Ascending aorta (tissue), 2 donors: ENCODE measurements at regions not wholly inside any gene's neighbourhood (a gene's known extent, or its start where the extent isn't known, plus 50 kb on each side); places are given as distances from the start of the nearest gene placed in this dataset.
A peak's percentile ranks its signal among the peaks of the same experiment; 100 is the strongest.

Experiments used
- DNase-seq, 2 donors: peaks; one replicate each; pipeline ENCODE4 v3.0.0-alpha.2; 2019; ENCODE audit warnings: low spot score in 2 of 2
- H3K27ac ChIP-seq, 2 donors: fragments of 200-600 bp; sonication (generic); one replicate each; pipeline ENCODE4 v1.5.1; 2016 to 2017; ENCODE audit warnings: mild to moderate bottlenecking in 1 of 2
- H3K27me3 ChIP-seq: fragments of 200-600 bp; sonication (generic); one replicate; pipeline ENCODE4 v1.5.1; 2017
- H3K36me3 ChIP-seq, 2 donors: fragments of 200-600 bp; sonication (generic); one replicate each; pipeline ENCODE4 v1.5.1; 2016
- H3K4me1 ChIP-seq, 2 donors: fragments of 200-600 bp; sonication (generic); one replicate each; pipeline ENCODE4 v1.5.1; 2016 to 2017; ENCODE audit warnings: mild to moderate bottlenecking in 1 of 2
- H3K4me3 ChIP-seq, 2 donors: fragments of 200-600 bp; sonication (generic); one replicate each; pipeline ENCODE4 v1.5.1; 2016 to 2017; ENCODE audit warnings: mild to moderate bottlenecking in 1 of 2
- H3K9me3 ChIP-seq, 2 donors: fragments of 200-600 bp; sonication (generic); one replicate each; pipeline ENCODE4 v1.5.1; 2016
- CTCF ChIP-seq, 3 experiments: fragments of 200-600 bp in 2 of 3; fragments of 450-650 bp in 1 of 3; sonication (generic) in 2 of 3; IDR thresholded peaks; one replicate each; pipeline ENCODE4 v1.5.1; 2016 to 2019; ENCODE audit warnings: antibody characterized with exemption in 3 of 3, mild to moderate bottlenecking in 1 of 3, moderate library complexity in 1 of 3
- intact Hi-C: fragments of 100-400 bp; cut with DNase I; formaldehyde crosslinking; loops from one replicate; pipeline ENCODE4 v1.15.1; 2023

DNA sequence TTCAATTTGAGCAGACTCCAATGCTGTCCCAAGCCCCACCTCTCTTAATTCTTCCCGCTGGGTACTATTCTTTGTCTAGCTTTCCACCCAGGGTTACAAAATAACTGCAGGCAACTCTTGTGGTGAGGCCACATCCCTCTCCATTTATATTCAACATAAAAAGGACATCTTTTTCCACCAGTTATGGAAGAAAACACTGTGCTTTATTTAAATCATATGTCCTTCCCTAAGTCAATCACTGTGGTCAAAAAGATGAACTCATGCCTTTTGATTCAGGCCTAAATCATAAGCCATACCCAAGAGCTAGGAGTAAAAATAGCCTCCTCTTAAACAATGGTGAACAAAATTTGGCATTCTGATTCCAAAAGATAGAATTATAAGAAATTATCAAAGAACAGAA lies 386.0 kb downstream of the SEMA3D start:
- intact Hi-C loops: no loop called here
- no peaks in the 10 kb centered on the region for H3K36me3 ChIP-seq
- no peak for TF ChIP-seq CTCF (IDR thresholded peaks at IDR 0.05)
- DNase-seq: no peak
- no peak overlapping the region for H3K4me3 ChIP-seq
- H3K27me3 ChIP-seq: no peaks in the 10 kb centered on the region
- H3K27ac ChIP-seq: peak overlapping the region; percentile 45 to 72
- no peaks in the 10 kb centered on the region for H3K9me3 ChIP-seq
- H3K4me1 ChIP-seq: peaks cover 0 to 22% of the 10 kb centered on the region in 2 donors

GRCh38 chr7:84799106-84799505 lies 387.8 kb downstream of the SEMA3D start:
- no peak for TF ChIP-seq CTCF (IDR thresholded peaks at IDR 0.05)
- no peaks in the 10 kb centered on the region for H3K36me3 ChIP-seq
- DNase-seq: no peak
- intact Hi-C loops: loop anchor here (10.0 kb wide), 1 partner anchor 386 kb away; the partner anchor contains the start of gene SEMA3D
- peak overlapping the region; percentile 22 to 72 for H3K27ac ChIP-seq
- no peaks in the 10 kb centered on the region for H3K27me3 ChIP-seq
- H3K9me3 ChIP-seq: no peaks in the 10 kb centered on the region
- no peak overlapping the region for H3K4me3 ChIP-seq
- H3K4me1 ChIP-seq: peaks cover 0 to 22% of the 10 kb centered on the region in 2 donors

- Histone ChIP-seq H3K27ac (no peak overlapping the region), H3K9me3 (no peaks in the 10 kb centered on the region), H3K4me1 (peaks cover 0 to 2% of the 10 kb centered on the region in 2 donors), H3K36me3 (no peaks in the 10 kb centered on the region), H3K27me3 (no peaks in the 10 kb centered on the region), H3K4me3 (no peak overlapping the region)
- intact Hi-C loops: loop anchor here (10.0 kb wide), 1 partner anchor 392 kb away; the partner anchor contains the start of gene SEMA3D
- no peak for DNase-seq
- no peak for TF ChIP-seq CTCF (IDR thresholded peaks at IDR 0.05)
Measured at GRCh38 chr7:84792231-84792893, 394.5 kb downstream of the SEMA3D start.

GRCh38 chr7:84790882-84791281 lies 396.0 kb downstream of the SEMA3D start:
- no peak overlapping the region for H3K27ac ChIP-seq
- no peaks in the 10 kb centered on the region for H3K27me3 ChIP-seq
- DNase-seq: no peak
- H3K4me1 ChIP-seq: peaks cover 0 to 2% of the 10 kb centered on the region in 2 donors
- H3K4me3 ChIP-seq: no peak overlapping the region
- H3K9me3 ChIP-seq: no peaks in the 10 kb centered on the region
- no peaks in the 10 kb centered on the region for H3K36me3 ChIP-seq
- intact Hi-C loops: loop anchor here (10.0 kb wide), 1 partner anchor 394 kb away; the partner anchor contains the start of gene SEMA3D
- no peak for TF ChIP-seq CTCF (IDR thresholded peaks at IDR 0.05)

GRCh38 chr7:84786073-84786472 lies 400.8 kb downstream of the SEMA3D start:
- no peaks in the 10 kb centered on the region for H3K36me3 ChIP-seq
- no peaks in the 10 kb centered on the region for H3K27me3 ChIP-seq
- H3K9me3 ChIP-seq: no peaks in the 10 kb centered on the region
- no peak overlapping the region for H3K4me3 ChIP-seq
- no peak overlapping the region for H3K27ac ChIP-seq
- TF ChIP-seq CTCF (IDR thresholded peaks at IDR 0.05): no peak
- intact Hi-C loops: loop anchor here (5.0 kb wide), 1 partner anchor 84 kb away; no protein-coding TSS in a partner anchor
- no peak for DNase-seq
- peaks cover 0 to 1% of the 10 kb centered on the region in 2 donors for H3K4me1 ChIP-seq
